ENCODE measurements at regions not wholly inside any gene's neighbourhood (a gene's known extent, or its start where the extent isn't known, plus 50 kb on each side); places are given as distances from the start of the nearest gene placed in this dataset.

DNA sequence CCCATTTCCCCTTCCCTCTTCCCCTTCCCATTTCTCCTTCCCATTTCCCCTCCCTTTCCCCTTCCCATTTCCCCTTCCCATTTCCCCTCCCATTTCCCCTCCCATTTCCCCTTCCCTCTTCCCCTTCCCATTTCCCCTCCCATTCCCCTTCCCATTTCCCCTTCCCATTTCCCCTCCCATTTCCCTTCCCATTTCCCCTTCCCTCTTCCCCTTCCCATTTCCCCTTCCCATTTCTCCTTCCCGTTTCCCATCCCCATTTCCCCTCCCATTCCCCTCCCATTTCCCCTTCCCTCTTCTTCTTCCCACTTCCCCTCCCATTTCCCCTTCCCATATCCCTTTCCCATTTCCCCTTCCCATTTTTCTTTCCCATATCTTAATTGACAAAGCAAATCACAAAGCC is 109.0 kb downstream of the OLFM1 start:
- DNase-seq = no peak

DNA sequence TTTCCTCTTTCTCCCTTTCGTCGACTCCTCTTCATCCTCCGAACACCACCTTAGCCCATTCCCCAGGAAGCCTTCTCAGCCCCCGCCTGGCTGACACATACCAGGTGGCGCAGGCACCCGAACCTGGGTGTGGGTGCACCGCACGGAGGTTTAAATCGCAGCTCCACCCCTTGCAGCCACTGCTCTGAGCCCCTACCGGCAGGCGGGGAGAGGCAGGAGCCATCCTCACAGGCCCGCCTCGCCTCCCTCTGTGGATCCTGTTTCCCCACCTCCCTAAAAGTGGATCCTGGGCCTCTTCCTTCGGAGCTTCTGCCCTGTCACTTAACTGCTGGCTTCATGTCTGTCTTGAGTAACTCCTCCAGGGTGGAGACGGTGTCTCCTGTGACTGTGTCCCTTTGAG is 110.7 kb downstream of the OLFM1 start:
- no peak for DNase-seq

DNA sequence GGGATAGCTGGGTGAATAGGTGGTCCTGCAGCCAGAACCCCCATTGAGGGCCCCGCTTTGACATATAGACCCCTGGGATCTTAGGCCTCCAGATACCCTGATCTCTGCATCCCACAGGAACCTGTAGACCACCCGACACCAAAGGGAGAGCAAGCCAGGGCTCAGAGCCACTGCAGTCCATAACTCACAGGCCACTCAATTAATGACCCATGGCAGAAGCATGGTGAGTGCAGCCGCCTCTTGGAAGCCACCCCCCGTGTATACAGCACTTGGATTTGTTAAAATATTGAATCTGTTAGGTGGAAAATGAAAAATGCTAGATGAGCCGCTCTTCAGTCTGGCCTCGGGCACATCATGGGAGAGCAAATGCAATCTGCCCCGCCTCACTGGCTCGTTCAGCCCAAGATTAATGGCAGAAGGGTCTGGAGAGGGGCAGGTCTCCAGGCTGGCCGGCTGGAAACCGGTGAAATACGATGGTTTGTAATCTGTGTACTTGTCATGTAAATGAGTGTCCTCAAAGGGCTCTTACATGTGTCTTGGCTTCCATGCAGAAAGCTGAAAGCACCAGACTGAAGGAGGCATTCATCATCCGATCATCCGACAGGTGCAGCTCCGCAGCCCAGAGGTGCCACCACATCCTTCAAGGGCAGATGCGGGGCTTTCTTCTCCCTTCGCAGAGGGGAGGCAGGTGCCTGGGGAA is 111.3 kb downstream of the OLFM1 start:
- peak in 1 of 3 experiments; percentile 86 for DNase-seq

DNA sequence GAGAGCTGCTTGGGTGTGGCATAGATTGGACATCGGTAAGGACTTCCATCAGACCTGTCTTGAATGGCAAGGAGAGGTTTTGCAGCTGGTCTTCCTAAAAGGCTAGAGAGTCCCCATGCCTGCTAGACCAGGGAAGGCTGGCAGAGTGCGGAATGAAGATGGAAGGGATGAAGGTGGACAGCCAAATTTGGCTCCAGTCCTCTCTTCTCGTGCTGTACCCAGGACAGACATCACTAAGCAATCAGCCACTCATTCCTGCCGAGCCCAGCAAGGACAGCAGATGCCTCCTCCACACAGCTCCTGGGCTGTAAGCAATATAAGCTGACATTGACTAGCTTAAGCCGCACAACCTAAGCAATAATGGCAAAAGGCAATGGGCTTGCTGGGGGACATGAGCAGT is 112.0 kb downstream of the OLFM1 start:
- DNase-seq = no peak

DNA sequence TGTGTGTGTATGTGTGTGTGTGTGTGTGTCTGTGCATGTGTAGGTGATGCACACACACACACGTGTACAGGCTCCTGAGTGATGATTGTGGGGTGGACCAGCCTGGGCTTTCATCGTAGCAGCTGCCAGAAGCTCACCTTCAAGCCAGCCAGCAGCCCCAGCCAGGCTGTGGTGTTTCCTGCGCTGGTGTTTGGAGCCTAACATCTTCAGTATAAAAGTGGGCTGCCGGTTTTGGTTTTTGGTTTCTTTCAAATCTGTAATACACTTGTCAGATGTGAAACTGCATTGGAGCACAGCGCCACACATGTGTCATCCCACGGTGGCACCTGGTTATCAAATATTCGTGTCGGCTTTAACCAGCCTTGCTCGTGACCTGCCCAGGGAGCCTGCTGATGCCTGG is 114.2 kb downstream of the OLFM1 start:
- DNase-seq = no peak

DNA sequence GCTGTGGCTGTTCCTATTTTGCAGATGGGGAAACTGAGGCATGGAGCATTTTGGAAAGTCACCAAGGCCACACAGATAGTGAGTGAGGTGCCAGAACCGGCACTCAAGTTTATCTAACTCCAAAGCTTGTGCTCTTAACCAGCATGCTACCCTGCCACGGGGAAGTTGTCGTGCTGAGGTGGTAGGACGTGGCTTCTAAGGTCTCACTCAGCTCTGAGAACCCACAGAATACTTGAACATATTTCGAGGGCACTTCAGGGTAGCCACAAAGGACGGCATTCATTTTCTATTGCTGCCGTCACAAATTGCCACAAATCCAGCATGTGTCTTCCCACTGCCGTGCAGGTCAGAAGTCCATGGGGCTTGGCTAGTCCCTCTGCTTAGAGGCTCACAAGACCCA is 116.7 kb downstream of the OLFM1 start:
- peak in 1 of 3 experiments; percentile 50 for DNase-seq

DNA sequence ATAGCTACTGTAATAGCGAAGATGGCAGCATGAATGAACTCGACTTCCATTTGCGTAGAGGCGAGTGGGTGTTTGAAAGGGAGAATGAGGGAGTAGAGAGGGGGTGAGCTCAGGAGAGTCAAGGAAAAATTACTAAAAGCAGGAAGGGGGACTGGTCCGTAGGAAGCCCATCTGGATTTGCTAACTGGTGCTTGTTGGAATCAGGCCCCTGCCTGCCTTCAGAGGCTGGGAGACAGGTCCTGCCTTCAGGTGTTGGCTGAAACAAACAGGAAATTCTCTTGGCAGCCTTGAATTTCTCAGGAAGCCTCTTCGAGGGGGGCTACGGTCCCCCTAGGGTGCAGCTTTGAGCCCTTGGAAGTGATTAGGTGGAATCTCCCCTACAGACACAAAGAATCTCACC is 121.7 kb downstream of the OLFM1 start:
- no peak for DNase-seq

DNA sequence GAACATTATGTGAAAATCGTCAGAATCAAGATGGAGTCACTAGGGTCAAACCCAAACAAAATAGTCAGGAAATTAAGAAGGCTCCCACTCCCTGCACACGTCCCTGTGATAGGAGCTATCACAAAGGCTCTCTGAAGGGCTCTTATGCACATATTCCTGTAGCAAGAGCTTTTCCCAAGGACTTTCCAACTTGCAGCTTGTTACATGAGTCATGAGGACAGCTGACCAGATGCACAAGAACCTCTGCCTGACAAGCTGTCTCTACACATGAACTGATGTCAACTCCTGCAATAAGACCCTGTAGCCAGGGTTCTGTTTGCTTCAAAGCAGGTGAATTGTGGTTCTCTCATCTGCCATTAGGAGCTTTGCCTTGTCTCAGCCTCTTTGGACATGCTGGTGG is 122.4 kb downstream of the OLFM1 start:
- DNase-seq = no peak

DNA sequence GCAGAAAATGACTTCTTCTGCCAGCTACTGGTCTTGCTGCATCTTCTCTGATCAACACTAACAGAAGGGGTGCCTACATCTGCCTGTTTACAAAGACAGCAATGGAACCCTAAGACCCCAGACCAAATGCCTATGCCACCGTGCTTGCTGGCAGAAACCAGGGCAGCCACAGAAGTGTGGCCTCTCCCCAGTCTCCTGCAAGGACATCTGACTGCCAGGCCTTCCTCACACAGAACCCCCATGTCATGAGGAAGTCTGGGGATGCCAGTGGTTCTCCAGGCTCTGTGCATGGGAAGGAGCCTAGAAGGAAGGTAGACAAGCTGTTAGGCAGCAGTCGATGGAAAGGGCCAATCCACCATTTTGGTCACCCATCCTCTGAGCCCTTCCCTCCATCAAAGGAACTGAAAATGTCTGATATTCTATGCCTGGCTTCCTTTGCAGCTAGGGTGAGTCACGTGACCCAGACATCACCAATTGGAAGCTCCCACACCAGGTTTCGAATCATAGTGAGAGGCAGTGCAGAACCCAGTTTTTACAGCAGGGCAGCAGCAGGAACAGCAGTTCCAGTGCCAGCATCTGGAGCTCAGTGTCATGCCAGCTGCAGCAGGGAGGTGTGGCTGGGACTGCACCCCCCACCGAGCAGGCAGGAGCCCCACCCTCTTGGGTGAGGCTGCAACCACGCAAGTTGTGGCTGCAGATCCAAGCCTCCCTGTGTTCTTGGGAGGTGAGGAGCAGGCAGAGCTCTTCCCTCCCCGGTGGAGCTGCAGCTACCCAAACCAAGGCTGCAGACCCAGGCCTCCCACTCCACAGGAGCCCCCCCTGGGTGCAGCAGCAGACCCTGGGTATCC is 123.4 kb downstream of the OLFM1 start:
- no peak for DNase-seq

DNA sequence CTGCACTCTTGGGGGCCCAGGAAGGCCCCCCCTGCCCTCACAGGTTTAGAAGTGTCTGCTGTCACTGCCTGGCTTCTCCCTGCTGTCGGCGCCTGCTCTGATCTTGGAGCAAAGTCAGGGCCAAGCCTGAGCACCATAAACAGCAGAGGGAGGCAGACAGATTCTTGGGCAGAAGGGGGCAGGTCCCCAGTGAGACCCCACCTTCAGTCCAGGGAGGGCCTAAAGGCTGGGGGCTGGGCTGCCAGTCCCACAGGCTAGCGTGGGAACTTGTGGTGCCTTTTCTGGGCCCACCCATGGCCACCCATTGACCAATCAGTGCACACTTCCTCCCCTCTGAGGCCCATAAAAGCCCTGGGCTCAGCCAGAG is 124.0 kb downstream of the OLFM1 start:
- DNase-seq = no peak

DNA sequence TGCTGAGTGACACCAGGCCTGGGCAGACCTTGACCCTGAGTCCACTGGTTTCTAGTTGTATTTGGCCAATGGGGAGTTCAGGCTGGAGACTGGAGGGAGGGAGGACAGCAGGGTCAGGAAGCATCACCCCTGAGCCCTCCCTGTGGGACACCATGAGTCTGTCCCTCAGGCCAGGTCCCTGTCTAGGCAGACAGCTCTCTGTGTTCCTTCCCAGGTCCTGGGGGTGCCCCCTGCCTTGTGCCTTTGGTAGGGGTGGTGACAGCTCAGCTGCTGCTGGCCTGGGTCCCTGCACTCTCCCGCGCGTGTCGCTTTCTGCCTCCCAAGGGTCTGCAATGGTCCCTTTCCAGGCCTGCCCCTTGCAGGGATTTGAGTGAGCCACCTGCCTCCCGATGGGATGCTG is 125.5 kb downstream of the OLFM1 start:
- no peak for DNase-seq

DNA sequence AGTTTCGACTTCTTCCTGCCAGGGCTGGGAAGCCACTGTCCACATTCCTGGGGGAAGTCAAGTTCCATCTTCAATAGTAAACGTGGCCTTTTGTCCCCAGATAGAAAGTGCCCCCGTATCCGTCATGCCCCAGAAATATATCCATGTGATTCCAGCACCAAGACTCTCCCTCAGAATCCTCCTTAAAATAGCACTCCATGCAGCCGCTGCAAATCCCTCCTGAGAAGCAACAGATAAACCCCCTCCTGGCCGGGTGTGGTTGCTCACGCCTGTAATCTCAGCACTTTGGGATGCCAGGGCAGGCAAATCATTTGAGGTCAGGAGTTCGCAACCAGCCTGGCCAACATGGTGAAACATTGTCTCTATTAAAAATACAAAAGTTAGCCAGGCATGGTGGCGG is 126.1 kb downstream of the OLFM1 start:
- no peak for DNase-seq

DNA sequence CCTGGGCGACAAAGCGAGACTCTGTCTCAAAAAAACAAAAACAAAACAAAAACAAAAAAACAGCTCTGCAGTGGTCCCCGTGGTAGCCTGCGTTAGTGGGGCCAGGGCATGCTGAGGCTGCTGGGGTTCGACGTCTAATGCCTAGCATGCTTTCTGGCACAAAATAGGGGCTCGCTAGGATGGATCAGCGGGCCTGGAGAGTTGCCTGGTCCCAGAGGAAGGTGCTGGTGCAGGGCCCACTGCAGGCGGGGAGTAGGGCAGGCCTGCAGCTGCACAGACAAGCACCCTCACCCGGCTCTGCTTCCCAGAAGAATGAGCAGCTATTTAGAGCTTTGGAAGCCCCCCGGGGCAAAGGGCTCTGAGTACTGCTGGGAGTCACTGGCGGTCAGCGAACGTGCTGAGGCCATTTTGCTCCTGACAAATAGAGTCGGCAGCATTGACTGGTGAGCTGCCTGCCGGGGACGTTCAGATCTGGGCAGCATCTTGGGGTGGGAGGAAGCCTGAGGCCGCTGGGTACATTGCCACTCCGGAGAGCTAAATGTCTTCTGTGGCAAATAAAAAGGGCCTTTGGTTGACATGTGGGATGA is 126.7 kb downstream of the OLFM1 start:
- no peak for DNase-seq

DNA sequence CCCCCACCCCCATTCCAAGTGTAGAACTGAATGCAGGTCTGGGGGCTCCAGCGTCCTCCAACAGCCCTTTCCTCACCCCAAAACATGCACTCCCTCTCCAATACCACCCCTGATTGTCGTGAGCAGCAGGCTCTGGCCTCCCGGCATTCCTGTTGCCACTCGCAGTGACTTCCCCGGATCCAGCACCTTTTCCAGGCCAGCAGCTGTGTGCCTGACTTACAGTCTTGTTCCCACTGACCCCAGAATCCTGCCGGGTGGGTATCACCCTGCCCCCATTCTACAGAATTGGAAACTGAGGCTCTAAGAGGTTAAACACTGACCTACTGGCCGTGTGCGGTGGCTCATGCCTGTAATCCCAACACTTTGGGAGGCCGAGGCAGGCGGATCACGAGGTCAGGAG is 127.2 kb downstream of the OLFM1 start:
- DNase-seq = no peak

DNA sequence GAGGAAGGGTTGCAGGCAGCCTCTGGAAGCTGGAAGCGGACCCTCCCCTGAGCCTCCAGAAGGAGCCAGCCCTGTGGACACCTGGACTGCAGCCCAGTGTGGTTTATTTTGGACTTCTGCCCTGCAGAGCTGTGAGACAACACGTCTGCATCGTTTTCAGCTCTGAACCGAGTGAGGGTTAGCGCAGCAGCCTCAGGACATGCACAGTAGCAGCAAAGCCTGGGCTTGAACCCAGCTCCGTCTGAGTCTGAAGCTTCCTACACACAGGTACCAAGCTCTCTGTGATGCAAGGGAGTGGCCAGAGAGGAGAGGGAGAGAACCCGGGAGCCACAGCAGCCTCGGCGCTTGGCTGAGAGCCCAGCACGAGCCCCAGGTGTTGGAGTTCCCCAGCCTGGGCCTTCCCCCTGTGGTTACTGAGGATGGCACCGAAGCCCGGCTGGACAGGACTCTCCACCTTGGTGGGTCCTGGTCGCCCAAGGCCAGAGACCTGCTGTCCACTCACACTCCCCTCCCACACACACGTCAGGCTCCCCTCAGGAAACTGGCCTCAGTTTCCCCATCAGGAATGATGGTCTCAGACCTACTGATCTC is 128.2 kb downstream of the OLFM1 start:
- no peak for DNase-seq

DNA sequence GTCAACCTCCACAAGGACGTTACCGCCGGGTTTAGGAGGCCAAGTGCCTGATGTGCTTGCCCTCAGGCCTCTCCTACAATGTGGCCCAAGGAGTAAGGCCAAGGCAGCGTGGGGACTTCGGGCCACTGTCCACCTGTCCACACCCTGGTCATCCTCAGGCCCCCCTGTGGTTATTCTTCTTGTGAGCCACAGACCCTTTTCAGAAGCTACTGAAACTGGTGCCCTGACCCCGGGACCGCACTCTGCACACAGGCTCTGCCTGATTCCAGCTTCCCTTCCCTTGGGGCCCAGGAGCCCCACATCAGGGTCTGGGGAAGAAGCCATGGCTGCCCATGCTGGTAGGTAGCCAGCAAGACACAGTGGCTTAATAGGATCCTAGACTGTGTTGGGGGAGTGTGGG is 128.8 kb downstream of the OLFM1 start:
- DNase-seq = no peak

DNA sequence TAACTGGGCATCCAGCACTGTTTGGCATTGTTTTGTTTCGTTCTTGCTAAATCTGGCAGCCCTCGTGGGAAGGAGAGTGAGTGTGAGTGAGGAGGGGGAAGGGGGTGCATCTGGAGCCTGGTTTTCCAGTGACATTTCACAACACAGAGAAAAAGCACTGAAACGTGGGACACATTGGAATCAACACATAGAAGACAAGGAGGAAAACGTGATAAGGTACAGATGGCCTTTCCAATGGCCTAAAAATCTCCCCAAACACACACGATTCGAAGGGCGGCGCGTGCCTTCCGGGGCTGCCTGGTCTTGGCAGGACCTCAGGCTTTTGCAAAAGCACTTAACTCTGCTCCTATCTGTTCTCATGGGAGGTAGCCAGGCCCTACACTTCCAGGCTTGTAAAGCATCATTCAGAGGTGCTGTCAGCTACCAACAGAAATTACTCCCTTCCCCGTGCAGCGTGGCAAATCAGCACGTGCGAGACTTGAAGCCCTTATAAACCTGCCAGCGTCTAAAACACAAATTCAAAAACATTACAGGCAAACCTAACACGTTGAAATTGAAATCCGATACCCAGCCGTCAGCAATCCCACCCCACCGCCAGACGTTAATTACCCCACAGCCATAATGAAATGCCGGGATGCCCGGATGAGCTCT is 129.4 kb downstream of the OLFM1 start:
- DNase-seq = no peak

DNA sequence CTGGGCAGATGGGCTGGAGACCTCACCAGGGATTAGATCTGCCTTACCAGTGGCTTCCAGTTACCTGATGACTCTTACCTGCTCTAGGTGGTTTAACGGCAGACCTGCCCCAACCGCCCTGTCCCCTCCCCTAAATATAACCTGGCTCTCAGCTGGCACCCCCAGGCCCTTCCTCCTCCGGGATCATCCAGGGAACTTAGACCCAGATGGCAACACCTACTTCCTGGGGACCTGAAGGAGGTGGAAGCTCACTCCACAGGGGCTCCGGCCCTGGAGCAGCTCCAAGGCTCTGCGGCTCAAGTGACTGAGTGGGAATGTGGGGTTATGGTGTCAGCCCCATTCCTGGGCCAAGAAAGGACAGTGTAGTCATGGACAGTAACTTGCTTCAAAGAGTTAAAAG is 130.4 kb downstream of the OLFM1 start:
- no peak for DNase-seq

DNA sequence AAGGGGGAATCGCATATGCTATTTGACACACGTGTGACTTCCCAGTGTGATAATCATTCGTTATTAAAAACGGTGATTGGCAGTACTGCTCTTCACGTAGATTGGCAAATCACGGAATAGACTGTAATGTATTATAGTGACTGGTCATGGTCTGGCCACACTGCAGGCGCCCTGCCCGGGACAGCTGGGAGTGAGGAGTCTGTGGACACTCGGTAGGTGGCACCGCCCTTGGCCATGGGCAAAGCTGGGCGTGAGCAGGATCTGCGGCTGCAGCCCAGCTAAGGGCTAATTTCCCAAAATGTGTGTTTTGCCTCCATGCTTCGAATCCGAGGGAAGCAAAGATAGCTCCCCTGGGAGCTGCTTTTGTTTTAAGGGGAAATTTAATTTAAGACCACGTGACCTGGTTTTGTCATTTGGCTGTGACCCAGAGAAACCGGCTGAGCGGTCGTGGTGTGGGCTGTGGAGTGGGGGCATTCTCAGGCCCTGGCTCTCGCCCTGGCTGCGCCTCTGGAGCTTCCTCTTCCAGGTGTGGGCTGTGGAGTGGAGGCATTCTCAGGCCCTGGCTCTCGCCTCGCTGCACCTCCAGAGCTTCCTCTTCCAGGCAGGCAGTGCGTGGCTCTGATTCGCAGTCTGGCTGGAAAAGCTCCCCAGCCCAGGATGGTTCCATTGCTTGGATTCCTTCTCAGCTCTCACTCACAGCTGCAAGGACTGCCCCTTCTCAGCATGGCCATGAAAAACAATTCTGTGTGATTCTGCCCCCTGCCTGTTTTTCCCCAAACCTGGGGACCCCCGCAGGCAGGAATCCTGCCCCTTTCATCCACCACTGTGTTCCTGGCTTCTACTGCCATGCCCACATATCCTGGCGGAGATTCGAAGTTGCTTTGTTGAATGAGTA is 131.1 kb downstream of the OLFM1 start:
- DNase-seq = no peak

DNA sequence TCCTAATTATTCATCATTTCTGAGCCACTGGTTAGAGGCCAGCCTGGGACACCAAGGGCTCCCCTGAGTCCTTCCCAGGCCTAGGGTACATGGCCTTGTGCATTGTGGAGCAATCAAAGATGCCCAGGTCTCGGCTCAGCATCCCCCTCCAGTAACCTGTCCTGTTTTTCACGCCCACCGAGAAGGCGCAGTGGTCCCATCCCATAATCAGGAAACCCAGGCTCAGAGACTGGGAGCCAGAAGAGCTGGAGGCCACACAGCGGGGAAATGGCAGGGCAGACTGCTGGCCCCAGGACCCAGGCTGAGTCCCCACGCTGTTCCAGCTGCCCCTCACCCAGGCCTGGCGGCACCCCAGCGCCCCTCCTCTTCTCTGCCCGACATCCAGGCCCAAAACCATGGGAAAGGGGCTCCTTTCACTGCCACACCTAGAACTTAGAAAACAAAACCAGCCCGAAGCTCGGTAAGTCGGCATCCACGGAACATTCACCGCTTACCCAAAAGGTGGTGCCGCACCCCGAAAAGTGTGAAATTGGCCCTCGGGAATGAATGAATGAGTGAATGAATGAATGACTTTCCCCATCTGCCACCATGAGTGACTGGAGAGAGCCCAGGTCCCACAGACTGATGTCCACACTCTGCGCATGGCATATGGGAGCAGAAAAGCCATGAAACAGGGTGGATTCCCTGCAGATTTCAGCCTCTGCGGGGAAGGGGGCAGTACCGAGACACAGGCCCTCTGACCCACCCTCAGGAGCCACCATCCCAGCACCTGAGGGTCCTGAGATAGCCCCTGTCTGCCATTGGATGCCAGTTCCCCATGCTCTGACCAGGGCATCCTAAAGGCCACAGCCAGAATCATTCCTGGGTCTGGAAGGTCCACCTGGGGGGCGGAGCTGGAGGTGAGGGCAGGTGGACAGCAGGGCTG is 132.5 kb downstream of the OLFM1 start:
- no peak for DNase-seq
